Keratinocyte (primary cell): ENCODE measurements at regions not wholly inside any gene's neighbourhood (a gene's known extent, or its start where the extent isn't known, plus 50 kb on each side); places are given as distances from the start of the nearest gene placed in this dataset.

ENCODE experiments used
- CTCF ChIP-seq, 3 experiments: IDR thresholded peaks in 1 of 3; conservative IDR thresholded peaks in 1 of 3; optimal IDR thresholded peaks in 1 of 3; 2 replicates in 2 of 3; 3 replicates in 1 of 3; pipeline versions ENCODE3 to v1.5.1; 2011; ENCODE audit warnings: low read length in 3 of 3, mild to moderate bottlenecking in 3 of 3, moderate library complexity in 2 of 3, control low read depth in 1 of 3, inconsistent platforms in 1 of 3; ENCODE audit not compliant: insufficient read depth in 2 of 3; ENCODE audit errors: extremely low read depth in 1 of 3
- EZH2 ChIP-seq: IDR thresholded peaks from one replicate; pipeline ENCODE4 v1.6.1; 2012; ENCODE audit warnings: inconsistent platforms, mild to moderate bottlenecking, low read length, moderate library complexity

DNA sequence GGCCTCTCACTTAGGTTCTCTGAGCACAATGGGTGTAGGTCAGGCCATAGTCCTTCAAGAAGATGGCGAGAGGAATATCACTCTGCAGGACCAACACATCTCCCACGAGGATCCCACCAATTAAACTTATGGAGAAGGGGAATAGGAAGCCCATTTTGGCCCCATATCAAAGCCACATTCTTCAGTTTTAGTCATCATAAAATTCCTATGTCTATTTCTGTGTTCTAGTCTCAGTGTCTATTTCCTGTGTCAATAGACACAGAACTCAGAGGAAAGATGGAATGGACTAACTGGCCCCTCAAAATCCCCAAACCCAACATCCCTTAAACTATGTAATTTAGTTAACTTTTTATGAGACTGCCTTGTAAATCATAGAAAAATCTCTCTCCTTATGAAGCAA lies 216.8 kb downstream of the HACE1 start:
- TF ChIP-seq CTCF (optimal IDR thresholded peaks at IDR 0.05 in 1 of 3, IDR thresholded peaks at IDR 0.05 in 1 of 3, conservative IDR thresholded peaks at IDR 0.05 in 1 of 3; ENCODE audit: extremely low read depth in 1 of 3, insufficient read depth in 2 of 3, low read length in 3 of 3) (no peak), EZH2 (no peak)
